ENCODE measurements at regions not wholly inside any gene's neighbourhood (a gene's known extent, or its start where the extent isn't known, plus 50 kb on each side); places are given as distances from the start of the nearest gene placed in this dataset.
"Not testable (repeated sequence)": the region's sequence is repeated elsewhere in the genome, so short reads cannot be mapped to it uniquely, and the experiment has no call there.

DNA sequence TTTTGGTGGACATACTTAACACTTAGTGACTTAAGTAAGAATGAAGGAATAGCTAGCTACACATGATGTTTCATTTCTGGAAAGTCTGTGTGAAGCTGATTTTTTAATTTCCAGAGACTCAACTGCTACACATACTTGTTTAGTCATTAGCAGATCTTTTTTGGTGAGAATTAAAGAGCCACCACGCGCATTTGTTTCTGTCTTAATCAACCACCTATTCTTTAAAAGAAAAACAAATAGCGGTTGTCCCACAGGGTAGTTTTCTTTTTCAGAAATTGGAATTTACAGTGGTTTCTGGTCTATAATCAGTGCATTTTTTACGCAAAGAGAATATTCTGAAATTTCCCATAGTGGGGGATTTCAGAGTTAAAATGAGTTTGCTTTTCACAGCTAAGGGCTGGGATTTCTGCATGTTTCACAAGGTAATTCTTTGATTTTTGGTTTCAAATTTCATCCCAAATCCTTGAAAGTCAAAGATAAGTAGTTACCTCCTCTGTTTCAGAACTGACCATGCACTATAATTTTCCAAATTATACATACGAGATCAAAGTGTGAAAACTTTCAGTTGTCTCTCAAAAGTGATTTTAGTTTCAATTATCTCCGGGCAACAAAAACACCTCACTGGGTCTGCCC, 631.0 kb upstream of the GRM7 start:
- ATAC-seq: no peak

GRCh38 chr3:6242104-6242503, 618.8 kb upstream of the GRM7 start:
- ATAC-seq: no peak

DNA sequence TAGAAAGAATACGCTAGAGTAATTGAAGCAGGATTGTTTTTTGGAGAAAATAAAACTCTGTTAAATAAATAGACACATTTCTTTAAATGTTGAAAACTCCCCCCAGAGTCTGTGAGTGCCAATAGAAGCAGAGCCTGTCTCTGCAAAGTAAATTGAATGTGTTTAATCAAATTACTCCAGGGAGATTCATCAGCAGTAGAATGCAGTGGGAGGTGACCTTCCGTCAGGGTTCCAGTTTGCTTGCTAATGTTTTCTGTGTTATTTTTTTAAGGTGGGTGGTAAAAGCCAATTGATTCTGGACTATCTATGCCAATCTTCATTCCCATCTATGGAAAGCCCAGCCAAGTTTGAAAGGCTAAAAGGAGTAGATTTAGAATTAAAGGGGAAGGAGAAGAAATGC, 612.4 kb upstream of the GRM7 start:
- ATAC-seq: no peak

DNA sequence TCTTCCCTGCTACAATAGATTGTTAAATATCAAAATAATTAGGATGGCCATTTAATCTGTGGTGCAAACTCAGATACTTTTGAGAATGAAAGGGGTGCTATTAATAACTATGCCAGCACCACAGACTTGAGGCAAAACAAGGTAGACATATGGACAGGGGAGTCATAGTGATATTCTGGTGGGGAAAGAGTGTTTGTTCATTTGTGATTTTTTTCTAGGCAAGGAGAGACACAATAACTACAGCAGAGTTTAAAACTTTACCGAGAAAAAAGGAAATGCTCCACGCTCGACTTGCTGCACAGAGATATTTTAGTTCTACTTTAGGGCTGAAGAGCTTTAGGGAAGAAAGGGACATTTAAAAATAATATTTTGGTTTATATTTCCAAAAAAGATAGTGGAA, 611.2 kb upstream of the GRM7 start:
- ATAC-seq: no peak

DNA sequence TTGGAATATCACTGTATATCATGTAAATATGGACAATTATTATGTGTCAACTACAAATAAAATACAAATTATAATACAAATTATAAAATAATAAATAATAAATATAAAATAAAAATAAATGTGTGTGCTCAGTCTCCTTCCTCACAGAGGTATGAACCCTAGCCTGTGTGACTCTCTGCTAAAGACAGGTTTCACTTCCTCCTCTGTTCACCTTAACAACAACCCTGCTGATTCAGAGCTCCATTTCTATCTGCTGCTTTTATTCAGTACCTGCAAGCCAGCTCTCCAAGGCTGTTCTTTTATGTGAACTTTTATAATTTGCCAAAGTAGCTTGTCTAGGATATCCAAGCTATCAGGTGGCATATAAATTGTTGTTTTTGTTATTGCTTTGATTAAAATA, 610.7 kb upstream of the GRM7 start:
- no peak for ATAC-seq

GRCh38 chr3:6251612-6252400, 609.1 kb upstream of the GRM7 start:
- no peak for ATAC-seq

GRCh38 chr3:6254490-6254889, 606.4 kb upstream of the GRM7 start:
- no peak for ATAC-seq

DNA sequence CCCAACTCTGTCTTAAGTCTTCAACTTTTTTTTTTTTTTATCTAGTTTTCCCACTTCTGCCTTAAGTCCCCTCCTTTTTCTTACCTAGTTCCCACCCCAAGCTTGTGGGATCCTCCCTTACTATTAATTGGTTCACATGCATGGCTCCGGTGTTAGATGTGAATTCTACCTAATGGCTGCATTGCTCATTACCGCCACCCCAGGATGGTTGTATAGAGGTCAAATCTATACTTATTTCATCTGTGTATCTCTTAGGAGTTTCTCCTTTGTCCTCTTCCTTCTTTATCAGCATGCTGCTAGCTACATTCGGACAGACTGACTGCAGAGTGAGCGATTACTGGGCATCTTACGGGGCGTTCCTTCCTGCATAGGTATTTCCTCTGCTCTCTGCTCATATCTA, 605.7 kb upstream of the GRM7 start:
- ATAC-seq: no peak

DNA sequence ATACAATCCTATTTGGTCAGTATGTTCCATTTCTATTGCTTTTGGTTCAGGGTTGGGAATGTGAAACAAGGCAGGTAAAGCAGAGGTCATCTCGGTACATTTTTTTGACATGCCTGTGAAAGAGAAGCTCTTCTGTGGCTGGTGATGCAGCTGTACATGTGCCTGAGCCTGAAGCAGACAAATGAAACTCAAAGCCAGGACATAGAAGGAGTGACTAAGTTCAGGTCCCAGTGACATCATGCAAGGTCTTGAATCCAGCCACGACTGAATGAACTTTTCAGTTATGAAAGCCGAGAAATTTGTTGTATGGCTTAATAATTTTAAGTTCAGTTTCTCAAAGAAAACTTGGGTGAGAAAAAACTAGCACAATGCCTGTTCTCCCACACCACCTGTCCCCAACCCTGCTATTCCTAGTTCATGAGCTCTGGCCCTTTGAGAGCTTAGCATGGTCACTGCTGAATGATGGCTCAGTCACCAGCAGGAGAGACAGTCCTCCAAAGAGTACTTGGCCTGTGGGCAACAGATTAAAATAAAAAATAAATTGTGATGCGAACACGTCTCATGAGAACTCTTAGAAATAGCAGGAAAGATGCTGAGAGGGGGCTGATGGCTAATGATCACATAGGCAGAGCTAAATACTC, 600.2 kb upstream of the GRM7 start:
- no peak for ATAC-seq

DNA sequence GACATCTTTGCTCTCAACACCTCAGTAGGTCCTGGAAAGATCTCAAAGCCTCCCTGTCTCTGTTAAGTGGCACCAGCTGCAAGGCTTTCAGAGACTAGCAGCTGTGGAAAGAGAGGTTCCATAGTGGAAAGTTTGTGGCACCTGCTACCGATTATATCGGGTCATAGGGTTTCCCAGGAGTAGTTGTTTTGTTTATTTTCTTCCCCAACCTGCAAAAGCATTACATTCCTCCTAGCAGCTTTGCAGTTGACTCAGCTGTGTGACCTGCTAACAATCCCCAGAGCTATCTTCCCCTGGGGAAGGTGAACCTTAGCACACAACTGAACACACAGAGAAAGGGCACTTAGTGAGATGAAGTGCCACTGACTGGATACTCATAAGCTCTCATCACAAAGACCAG, 598.9 kb upstream of the GRM7 start:
- ATAC-seq: no peak

GRCh38 chr3:6264036-6264435, 596.9 kb upstream of the GRM7 start:
- no peak for ATAC-seq

GRCh38 chr3:6264906-6265305, 596.0 kb upstream of the GRM7 start:
- ATAC-seq: no peak

DNA sequence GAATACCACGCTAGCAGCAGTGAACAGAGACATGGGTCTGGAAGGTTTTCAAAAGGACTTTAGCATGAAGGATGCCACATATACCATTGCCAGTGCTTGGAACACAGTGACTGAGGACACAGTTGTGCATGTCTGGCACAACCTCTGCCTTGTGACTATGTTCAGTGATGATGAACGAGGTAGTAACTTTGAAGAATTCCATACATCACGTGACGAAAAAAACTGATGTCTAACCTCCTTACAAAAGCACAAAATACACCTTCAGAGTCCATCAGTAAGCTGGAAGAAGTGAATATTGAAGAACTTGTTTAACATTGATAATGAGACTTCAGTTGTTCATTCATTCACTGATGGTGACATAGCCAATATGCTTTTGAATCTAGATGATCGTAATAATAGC, 594.8 kb upstream of the GRM7 start:
- no peak for ATAC-seq

GRCh38 chr3:6273878-6274277, 587.0 kb upstream of the GRM7 start:
- ATAC-seq: no peak

- ATAC-seq: no peak
Observed at GRCh38 chr3:6281662-6282061, 579.3 kb upstream of the GRM7 start.

GRCh38 chr3:6282918-6283317, 578.0 kb upstream of the GRM7 start:
- no peak for ATAC-seq

DNA sequence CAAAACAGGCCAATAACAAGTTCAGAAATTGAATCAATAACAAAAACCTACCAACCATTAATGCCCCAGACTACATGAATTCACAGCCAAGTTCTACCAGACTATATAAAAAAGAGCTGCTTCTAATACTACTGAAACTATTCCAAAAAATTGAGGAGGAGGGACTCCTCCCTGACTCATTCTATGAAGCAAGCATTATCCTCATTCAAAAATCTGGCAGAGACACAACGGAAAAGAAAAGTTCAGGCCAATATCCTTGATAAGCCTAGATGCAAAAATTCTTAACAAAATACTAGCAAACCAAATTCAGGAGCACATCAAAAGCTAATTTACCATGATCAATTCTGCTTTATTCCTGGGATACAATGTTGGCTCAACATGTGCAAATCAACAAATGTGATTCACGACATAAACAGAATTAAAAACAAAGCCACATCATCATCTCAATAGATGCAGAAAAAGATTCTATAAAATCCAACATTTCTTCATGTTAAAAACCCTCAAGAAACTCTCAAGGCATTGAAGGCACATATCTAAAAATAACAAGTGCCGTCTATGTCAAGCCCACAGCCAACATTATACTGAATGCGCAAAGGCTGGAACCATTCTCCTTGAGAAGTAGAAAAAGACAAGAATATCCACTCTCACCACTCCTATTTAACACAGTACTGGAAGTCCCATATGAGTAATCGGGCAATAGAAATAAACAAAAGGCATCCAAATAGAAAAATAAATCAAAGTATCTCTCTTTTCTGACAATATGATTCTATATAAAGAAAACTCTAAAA, 573.6 kb upstream of the GRM7 start:
- no peak for ATAC-seq

DNA sequence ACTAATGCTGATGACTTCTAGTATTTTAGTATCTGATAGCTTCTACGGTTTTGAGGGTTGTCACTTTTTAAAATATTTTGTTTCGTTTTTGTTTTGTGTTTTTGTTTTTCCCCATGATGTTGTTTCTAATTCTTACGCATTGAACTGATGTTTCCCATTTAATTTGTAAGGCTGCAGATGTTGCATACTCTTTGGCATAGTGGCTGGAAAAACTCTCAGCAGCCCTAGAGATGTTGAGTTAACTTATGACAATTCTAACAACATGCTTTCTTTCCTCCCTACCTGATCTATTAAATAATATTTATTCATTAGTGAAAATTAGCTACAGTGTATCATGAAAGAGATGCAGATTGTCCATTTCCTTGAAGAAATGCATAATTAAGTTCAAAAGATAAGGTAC, 559.3 kb upstream of the GRM7 start:
- ATAC-seq: no peak

DNA sequence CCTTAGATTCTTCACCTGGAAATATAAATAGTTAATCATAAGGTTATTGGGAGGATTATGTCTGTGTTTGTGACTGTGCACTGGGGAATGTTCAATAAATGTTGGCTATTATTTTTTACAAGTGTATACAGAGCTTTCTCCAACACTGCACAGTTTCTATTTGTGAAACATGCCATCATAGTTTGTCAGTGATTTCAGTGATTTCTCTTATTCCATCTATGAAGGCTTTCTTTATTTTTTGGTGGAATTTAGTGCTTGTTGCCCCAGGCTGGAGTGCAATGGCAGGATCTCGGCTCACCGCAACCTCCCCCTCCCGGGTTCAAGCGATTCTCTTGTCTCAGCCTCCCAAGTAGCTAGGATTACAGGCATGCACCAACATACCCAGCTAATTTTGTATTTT, 545.0 kb upstream of the GRM7 start:
- no peak for ATAC-seq

- ATAC-seq: no peak
Observed at GRCh38 chr3:6321999-6322398, 538.9 kb upstream of the GRM7 start.

- no peak for ATAC-seq
Observed at GRCh38 chr3:6326771-6327170, 534.1 kb upstream of the GRM7 start.

GRCh38 chr3:6340980-6341325, 520.0 kb upstream of the GRM7 start:
- not testable (repeated sequence) for ATAC-seq

DNA sequence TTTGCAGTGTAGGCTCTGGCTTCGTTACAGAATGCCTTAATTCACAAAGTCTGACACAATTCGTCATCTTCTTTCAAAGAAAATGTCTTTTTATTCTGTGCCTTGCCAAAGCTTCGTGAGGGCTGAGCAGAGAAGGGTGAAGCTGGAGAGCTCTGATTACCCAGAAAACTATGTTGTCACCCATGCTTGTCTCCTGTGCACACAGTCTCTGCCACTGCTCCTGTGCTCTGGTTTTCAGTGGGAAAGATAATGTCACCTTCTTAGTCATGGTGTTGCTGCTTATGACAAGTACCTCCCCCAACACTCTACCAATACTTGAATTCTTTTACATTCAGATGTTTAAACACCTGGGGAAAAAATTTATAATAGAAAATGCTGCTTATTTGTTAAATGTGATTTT, 509.2 kb upstream of the GRM7 start:
- no peak for ATAC-seq

Measured in esophagus mucosa (tissue), 1 donor.